ENCODE measurements at regions not wholly inside any gene's neighbourhood (a gene's known extent, or its start where the extent isn't known, plus 50 kb on each side); places are given as distances from the start of the nearest gene placed in this dataset.

DNA sequence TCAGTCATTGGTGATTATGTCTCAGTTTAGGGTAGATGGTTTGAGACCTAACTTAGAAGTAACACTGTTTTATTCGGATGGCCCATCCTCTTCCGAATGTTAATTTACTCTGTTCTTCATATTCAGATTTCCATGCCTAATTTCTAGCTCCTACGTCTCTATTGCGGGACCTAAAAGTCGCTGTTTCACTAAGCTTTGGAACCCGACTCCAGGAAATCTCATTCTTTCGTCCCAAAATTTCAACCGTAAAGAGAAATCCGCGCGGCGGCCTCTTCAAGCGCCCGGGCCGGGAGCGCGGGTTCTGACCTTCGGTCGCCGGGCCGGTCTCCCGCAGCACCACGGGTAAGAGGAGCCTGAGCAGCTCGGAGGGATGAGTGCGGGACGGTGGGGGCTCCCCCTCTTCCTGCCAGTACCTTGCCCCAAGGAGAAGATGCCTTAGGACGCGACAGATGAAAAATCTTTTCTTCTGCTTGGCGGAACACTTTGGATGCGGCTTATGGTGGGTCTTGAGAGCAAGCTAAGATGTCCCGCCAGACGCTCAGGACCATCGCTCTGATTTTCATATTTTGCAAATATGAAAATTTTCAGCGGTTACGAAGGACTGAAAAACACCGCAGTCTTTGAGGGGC is 128.7 kb downstream of the PPIAL4G start:
- H3K4me1 ChIP-seq, result no peaks in the 10 kb centered on the region
- H3K36me3 ChIP-seq (ENCODE audit: low read depth, missing control alignments), result no peaks in the 10 kb centered on the region
- H3K27me3 ChIP-seq, result no peaks in the 10 kb centered on the region
- no peaks in the 10 kb centered on the region for H3K9me3 ChIP-seq
- intact Hi-C loops (cut with DNase I; ENCODE audit: low total_unique reads), result no loop called here
- no peak for TF ChIP-seq POLR2A (IDR thresholded peaks at IDR 0.05)
- TF ChIP-seq, protein P1, sequence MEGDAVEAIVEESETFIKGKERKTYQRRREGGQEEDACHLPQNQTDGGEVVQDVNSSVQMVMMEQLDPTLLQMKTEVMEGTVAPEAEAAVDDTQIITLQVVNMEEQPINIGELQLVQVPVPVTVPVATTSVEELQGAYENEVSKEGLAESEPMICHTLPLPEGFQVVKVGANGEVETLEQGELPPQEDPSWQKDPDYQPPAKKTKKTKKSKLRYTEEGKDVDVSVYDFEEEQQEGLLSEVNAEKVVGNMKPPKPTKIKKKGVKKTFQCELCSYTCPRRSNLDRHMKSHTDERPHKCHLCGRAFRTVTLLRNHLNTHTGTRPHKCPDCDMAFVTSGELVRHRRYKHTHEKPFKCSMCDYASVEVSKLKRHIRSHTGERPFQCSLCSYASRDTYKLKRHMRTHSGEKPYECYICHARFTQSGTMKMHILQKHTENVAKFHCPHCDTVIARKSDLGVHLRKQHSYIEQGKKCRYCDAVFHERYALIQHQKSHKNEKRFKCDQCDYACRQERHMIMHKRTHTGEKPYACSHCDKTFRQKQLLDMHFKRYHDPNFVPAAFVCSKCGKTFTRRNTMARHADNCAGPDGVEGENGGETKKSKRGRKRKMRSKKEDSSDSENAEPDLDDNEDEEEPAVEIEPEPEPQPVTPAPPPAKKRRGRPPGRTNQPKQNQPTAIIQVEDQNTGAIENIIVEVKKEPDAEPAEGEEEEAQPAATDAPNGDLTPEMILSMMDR (IDR thresholded peaks at IDR 0.05), result no peak
- WGBS, 2 donors, result 14 to 15% methylated on average over 36 of the region's 36 CpGs
- no peak for DNase-seq
- H3K27ac ChIP-seq, result no peak overlapping the region
- peak overlapping the region in 1 of 2 donors; percentile 24 for H3K4me3 ChIP-seq

DNA sequence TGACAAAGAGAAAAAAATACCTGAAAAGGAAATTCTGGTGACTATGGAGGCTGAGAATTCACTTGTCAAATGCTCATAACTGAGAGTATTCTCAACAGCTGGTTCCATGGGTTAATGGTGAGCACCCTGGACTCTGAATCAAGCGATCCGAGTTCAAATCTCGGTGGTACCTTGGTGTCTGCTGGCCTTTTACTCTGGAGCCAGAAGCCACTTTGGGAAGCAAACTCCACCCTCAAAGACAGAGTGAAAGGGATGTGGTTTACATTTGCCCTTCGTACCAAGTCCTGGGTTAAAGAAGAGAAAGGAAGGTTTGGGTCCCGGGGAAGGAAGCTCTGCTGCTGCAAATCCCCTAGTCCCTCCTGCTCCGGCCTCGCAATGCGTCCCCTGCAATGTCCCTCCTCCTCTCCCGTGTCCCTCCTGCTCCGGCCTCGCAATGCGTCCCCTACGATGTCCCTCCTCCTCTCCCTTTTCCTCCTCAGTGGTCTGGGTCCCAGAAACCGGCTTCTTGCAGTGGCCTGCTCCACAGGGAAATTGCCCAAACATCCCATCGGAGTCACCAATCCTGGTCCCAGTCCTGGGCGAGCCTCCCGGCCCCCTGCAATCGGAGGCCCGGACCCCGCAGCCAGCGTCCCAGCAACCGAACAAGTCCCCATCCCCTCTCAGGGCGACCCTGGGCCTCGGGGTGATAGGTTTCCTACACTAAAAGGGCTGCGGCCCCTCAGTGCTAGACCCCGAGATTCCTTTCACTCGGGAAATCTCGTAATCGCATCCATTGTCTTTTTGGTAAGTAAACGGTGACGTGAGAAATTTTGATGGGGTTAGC is 129.4 kb downstream of the PPIAL4G start:
- H3K4me3 ChIP-seq, result peak overlapping the region in 1 of 2 donors; percentile 24
- no peak overlapping the region for H3K27ac ChIP-seq
- 28 to 34% methylated on average over 31 of the region's 31 CpGs for WGBS, 2 donors
- DNase-seq, result no peak
- H3K36me3 ChIP-seq (ENCODE audit: low read depth, missing control alignments), result no peaks in the 10 kb centered on the region
- H3K27me3 ChIP-seq, result no peaks in the 10 kb centered on the region
- TF ChIP-seq, protein P1 (IDR thresholded peaks at IDR 0.05), result no peak
- no peak for TF ChIP-seq POLR2A (IDR thresholded peaks at IDR 0.05)
- H3K9me3 ChIP-seq, result no peaks in the 10 kb centered on the region
- H3K4me1 ChIP-seq, result no peaks in the 10 kb centered on the region
- intact Hi-C loops (cut with DNase I; ENCODE audit: low total_unique reads), result no loop called here

DNA sequence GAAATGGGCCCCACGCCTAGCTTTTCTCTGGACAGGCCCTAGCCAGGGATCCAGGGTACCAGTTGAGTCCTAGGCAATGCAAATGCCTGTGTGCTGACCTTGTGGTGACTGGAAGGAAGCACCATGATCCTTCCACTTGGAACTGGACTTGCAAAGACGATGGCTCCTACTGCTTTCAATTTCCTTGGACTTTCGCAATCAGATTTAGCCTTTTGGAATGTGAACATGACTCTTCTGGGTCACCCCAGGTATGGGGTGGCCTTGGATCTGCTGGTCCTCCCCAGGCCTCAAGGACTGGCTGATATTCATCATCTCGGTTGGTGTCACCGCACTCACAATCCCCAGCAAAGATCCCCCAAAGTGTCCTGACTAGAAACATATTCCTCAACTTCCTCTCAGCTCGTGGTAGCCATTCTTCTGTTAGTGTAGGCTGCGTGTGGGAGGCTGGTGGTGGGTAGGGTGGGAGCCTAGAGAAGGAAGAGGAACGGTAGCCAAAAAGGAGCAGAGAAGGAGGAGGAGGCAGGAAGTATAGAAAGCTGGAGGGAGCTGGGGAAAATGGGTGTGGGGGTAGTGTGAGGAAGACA is 130.5 kb downstream of the PPIAL4G start:
- no peaks in the 10 kb centered on the region for H3K27me3 ChIP-seq
- no peaks in the 10 kb centered on the region for H3K4me1 ChIP-seq
- no peaks in the 10 kb centered on the region for H3K36me3 ChIP-seq (ENCODE audit: low read depth, missing control alignments)
- 72% methylated on average over 8 of the region's 8 CpGs for WGBS, 2 donors
- H3K4me3 ChIP-seq, result no peak overlapping the region
- TF ChIP-seq POLR2A (IDR thresholded peaks at IDR 0.05), result no peak
- TF ChIP-seq, protein P1 (IDR thresholded peaks at IDR 0.05), result no peak
- DNase-seq, result no peak
- no peak overlapping the region for H3K27ac ChIP-seq
- intact Hi-C loops (cut with DNase I; ENCODE audit: low total_unique reads), result no loop called here
- no peaks in the 10 kb centered on the region for H3K9me3 ChIP-seq

DNA sequence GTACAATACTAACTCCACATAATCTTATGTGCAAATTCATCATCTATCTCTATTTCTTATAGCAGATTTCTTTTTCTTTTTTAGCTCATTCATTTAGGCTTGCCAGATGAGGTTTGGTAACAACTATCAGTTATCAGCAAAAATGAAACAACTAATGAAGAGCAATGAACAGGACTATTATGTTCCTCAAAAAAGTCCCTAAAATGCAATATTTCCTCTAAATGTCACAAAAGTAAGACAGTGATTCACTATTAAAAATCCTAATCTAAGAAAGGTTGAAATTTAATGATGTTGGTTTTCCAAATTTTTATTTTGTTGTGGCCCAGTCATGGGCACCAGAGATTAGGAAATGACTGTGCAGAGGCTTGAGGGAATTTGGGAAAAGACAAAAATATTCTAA is 135.3 kb downstream of the PPIAL4G start:
- no peaks in the 10 kb centered on the region for H3K4me1 ChIP-seq
- no peaks in the 10 kb centered on the region for H3K27me3 ChIP-seq
- H3K4me3 ChIP-seq, result no peak overlapping the region
- no peaks in the 10 kb centered on the region for H3K36me3 ChIP-seq (ENCODE audit: low read depth, missing control alignments)
- intact Hi-C loops (cut with DNase I; ENCODE audit: low total_unique reads), result no loop called here
- H3K27ac ChIP-seq, result no peak overlapping the region
- no peak for DNase-seq
- no peaks in the 10 kb centered on the region for H3K9me3 ChIP-seq
- TF ChIP-seq POLR2A (IDR thresholded peaks at IDR 0.05), result no peak
- TF ChIP-seq, protein P1 (IDR thresholded peaks at IDR 0.05), result no peak

Measured in testis (tissue), 2 donors.